OCI-LY1 (cell line): ENCODE measurements at regions not wholly inside any gene's neighbourhood (a gene's known extent, or its start where the extent isn't known, plus 50 kb on each side); places are given as distances from the start of the nearest gene placed in this dataset.

Source experiments
- CTCF ChIP-seq: fragments of 200-600 bp; sonication (generic), shearing (Covaris generic); IDR thresholded peaks from 2 replicates; pipeline ENCODE4 v1.5.1; 2017; ENCODE audit warnings: mild to moderate bottlenecking, antibody characterized with exemption, low read length, moderate library complexity, mixed read lengths
- EZH2 ChIP-seq: fragments of 200-600 bp; sonication (generic), shearing (Covaris generic); IDR thresholded peaks from 2 replicates; pipeline ENCODE4 v1.8.0; 2017; ENCODE audit warnings: borderline replicate concordance, mixed run types, mild to moderate bottlenecking, antibody characterized with exemption, low read length, moderate library complexity, mixed read lengths

- TF ChIP-seq CTCF = no peak
- TF ChIP-seq EZH2 = no peak
Measured at GRCh38 chr14:101511199-101511598, 50.1 kb upstream of the DIO3 start.
